ENCODE measurements at regions not wholly inside any gene's neighbourhood (a gene's known extent, or its start where the extent isn't known, plus 50 kb on each side); places are given as distances from the start of the nearest gene placed in this dataset.

GRCh38 chr2:57562495-57562894 lies 484.1 kb upstream of the VRK2 start:
- DNase-seq (ENCODE audit: low read depth), result no peak

GRCh38 chr2:57563015-57563414 lies 483.6 kb upstream of the VRK2 start:
- DNase-seq (ENCODE audit: low read depth), result no peak

GRCh38 chr2:57567245-57567644 lies 479.4 kb upstream of the VRK2 start:
- DNase-seq (ENCODE audit: low read depth), result no peak

GRCh38 chr2:57569396-57569795 lies 477.2 kb upstream of the VRK2 start:
- no peak for DNase-seq (ENCODE audit: low read depth)

GRCh38 chr2:57570961-57571360 lies 475.6 kb upstream of the VRK2 start:
- DNase-seq (ENCODE audit: low read depth), result no peak

GRCh38 chr2:57575700-57576268 lies 470.8 kb upstream of the VRK2 start:
- DNase-seq (ENCODE audit: low read depth), result no peak

- DNase-seq (ENCODE audit: low read depth), result no peak
These were observed 469.6 kb upstream of the VRK2 start for GRCh38 chr2:57576983-57577382.

- no peak for DNase-seq (ENCODE audit: low read depth)
These were observed 448.7 kb upstream of the VRK2 start for GRCh38 chr2:57597940-57598339.

- no peak for DNase-seq (ENCODE audit: low read depth)
These were observed 448.1 kb upstream of the VRK2 start for GRCh38 chr2:57598551-57598950.

GRCh38 chr2:57602733-57603132 lies 443.9 kb upstream of the VRK2 start:
- DNase-seq (ENCODE audit: low read depth), result no peak

GRCh38 chr2:57614988-57615387 lies 431.6 kb upstream of the VRK2 start:
- no peak for DNase-seq (ENCODE audit: low read depth)

GRCh38 chr2:57615855-57616556 lies 430.6 kb upstream of the VRK2 start:
- DNase-seq (ENCODE audit: low read depth), result no peak

GRCh38 chr2:57617318-57617717 lies 429.3 kb upstream of the VRK2 start:
- no peak for DNase-seq (ENCODE audit: low read depth)

- no peak for DNase-seq (ENCODE audit: low read depth)
These were observed 425.4 kb upstream of the VRK2 start for GRCh38 chr2:57621122-57621663.

GRCh38 chr2:57622009-57622408 lies 424.6 kb upstream of the VRK2 start:
- no peak for DNase-seq (ENCODE audit: low read depth)

GRCh38 chr2:57656198-57656597 lies 390.4 kb upstream of the VRK2 start:
- DNase-seq (ENCODE audit: low read depth), result no peak

GRCh38 chr2:57669570-57669969 lies 377.0 kb upstream of the VRK2 start:
- no peak for DNase-seq (ENCODE audit: low read depth)

- DNase-seq (ENCODE audit: low read depth), result no peak
These were observed 372.6 kb upstream of the VRK2 start for GRCh38 chr2:57674025-57674424.

- no peak for DNase-seq (ENCODE audit: low read depth)
These were observed 371.9 kb upstream of the VRK2 start for GRCh38 chr2:57674743-57675142.

GRCh38 chr2:57677296-57677695 lies 369.3 kb upstream of the VRK2 start:
- DNase-seq (ENCODE audit: low read depth), result no peak

GRCh38 chr2:57681650-57682049 lies 365.0 kb upstream of the VRK2 start:
- DNase-seq (ENCODE audit: low read depth), result no peak

- DNase-seq (ENCODE audit: low read depth), result no peak
These were observed 361.6 kb upstream of the VRK2 start for GRCh38 chr2:57685032-57685431.

GRCh38 chr2:57692395-57692794 lies 354.2 kb upstream of the VRK2 start:
- no peak for DNase-seq (ENCODE audit: low read depth)
